Lower lobe of right lung (tissue), 2 donors: ENCODE measurements at regions not wholly inside any gene's neighbourhood (a gene's known extent, or its start where the extent isn't known, plus 50 kb on each side); places are given as distances from the start of the nearest gene placed in this dataset.
"Not testable (repeated sequence)": the region's sequence is repeated elsewhere in the genome, so short reads cannot be mapped to it uniquely, and the experiment has no call there.

Experiments used
- ATAC-seq, 2 donors: fragments of 200-7000 bp; cut with Tn5 transposase; one replicate each; pipeline ENCODE4 v1.9.1; 2020 to 2022; ENCODE audit warnings: mild to moderate bottlenecking in 2 of 2, moderate library complexity in 2 of 2
- DNase-seq: peaks from one replicate; pipeline ENCODE4 v3.0.0-alpha.2; 2020
- H3K27ac ChIP-seq: fragments of 200-600 bp; one replicate; pipeline ENCODE4 v1.8.0; 2022
- H3K27me3 ChIP-seq: fragments of 200-600 bp; one replicate; pipeline ENCODE4 v1.8.0; 2022; ENCODE audit warnings: low read depth
- H3K36me3 ChIP-seq: fragments of 200-600 bp; one replicate; pipeline ENCODE4 v1.8.0; 2022; ENCODE audit warnings: mild to moderate bottlenecking
- H3K4me1 ChIP-seq: fragments of 200-600 bp; one replicate; pipeline ENCODE4 v1.8.0; 2022
- H3K4me3 ChIP-seq: fragments of 200-600 bp; one replicate; pipeline ENCODE4 v1.8.0; 2022; ENCODE audit warnings: mild to moderate bottlenecking
- H3K9me3 ChIP-seq: fragments of 200-600 bp; one replicate; pipeline ENCODE4 v1.8.0; 2022
- CTCF ChIP-seq: fragments of 200-600 bp; IDR thresholded peaks from one replicate; pipeline ENCODE4 v1.8.0; 2022; ENCODE audit warnings: antibody characterized with exemption, mild to moderate bottlenecking
- intact Hi-C: fragments of 100-400 bp; cut with DNase I; formaldehyde crosslinking; loops from one replicate; pipeline ENCODE4 v1.11.0; 2022
- donor health status: DM: no; HTN: yes; CAD: no; lungs with severe emphysema.

DNA sequence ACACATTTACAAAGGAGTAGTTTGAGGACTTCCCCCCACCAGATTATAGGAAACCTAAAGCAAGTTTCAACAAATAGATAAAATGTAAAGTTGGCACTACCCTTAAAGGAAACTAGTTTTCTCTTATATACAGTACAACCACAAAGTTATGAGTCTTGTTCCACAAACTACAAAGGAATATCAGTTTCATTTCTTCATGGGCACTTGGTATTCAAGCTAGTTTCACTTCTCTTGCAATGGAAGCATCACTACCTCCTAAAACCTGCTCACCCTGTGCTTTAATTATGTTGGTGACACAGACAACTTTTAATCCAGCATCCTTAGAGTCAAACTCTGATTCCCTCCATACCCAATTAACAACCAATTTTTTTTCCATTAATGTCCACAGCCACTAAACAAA is 707.0 kb downstream of the ROBO2 start:
- no peaks in the 10 kb centered on the region for H3K27me3 ChIP-seq
- no peaks in the 10 kb centered on the region for H3K9me3 ChIP-seq
- H3K27ac ChIP-seq = no peak overlapping the region
- intact Hi-C loops = no loop called here
- DNase-seq (no peak), ATAC-seq (no peak)
- no peak for TF ChIP-seq CTCF
- no peak overlapping the region for H3K4me3 ChIP-seq
- no peaks in the 10 kb centered on the region for H3K4me1 ChIP-seq
- no peaks in the 10 kb centered on the region for H3K36me3 ChIP-seq

DNA sequence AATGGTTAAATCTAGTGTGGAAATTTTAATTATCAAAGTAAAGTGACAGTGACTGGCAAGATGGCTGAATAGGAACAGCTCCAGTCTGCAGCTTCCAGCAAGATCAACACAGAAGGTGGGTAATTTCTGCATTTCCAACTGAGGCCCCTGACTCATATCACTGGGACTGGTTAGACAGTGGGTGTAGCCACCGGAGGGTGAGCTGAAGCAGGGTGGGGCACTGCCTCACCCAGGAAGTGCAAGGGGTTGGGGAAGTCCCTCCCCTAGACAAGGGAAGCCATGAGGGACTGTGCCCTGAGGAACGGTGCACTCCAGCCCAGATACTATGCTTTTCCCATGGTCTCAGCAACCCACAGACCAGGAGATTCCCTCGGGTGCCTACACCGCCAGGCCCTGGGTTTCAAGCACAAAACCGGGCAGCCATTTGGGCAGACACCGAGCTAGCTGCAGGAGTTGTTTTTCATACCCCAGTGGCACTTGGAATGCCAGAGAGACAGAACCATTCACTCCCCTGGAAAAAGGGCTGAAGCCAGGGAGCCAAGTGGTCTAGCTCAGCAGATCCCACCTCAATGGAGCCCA is 716.6 kb downstream of the ROBO2 start:
- DNase-seq, H3K27me3 ChIP-seq, H3K4me1 ChIP-seq, intact Hi-C loops, H3K27ac ChIP-seq, H3K36me3 ChIP-seq, H3K9me3 ChIP-seq, ATAC-seq, H3K4me3 ChIP-seq: not testable (repeated sequence)

DNA sequence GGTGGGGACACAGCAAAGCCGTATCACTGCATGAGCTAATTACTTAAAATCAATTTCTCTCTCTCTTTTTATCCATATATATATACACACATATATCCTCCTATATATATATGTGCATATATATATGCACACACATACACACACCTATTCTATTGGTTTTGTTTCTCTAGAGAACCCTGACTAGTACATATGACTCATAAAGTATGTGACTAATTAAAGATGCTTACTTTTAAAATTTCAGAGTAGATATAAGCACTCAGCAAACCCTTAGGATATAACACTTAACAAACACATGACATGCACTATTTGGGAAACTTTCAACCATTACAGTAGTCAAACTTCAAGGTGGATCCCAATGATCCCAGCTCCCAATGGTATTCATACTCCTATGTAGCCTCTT is 732.6 kb downstream of the ROBO2 start:
- TF ChIP-seq CTCF = no peak
- DNase-seq = no peak
- H3K4me3 ChIP-seq = no peak overlapping the region
- H3K27me3 ChIP-seq = no peaks in the 10 kb centered on the region
- no peaks in the 10 kb centered on the region for H3K36me3 ChIP-seq
- intact Hi-C loops = no loop called here
- H3K9me3 ChIP-seq = no peaks in the 10 kb centered on the region
- no peak for ATAC-seq
- H3K4me1 ChIP-seq = no peaks in the 10 kb centered on the region
- no peak overlapping the region for H3K27ac ChIP-seq

DNA sequence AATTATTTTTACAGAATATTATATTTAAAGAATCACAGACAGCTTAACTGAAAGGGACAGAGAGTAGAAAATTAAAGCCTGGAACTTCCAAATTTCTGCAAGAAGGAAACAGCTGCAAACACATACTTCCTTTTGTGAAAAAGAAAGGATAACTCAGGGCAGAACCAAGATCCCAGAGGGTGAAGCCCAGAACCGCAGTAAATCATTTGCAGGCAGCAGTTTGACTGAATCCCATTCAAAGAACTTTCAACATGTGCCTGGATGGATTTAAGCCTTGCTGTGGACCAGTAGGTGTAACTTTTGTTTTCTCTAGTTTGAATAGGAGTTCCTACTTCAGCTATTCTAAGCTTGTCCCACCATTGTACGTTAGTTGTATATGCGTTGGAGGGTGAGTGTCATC is 733.2 kb downstream of the ROBO2 start:
- no peaks in the 10 kb centered on the region for H3K36me3 ChIP-seq
- H3K9me3 ChIP-seq = no peaks in the 10 kb centered on the region
- no peak overlapping the region for H3K27ac ChIP-seq
- no peak for DNase-seq
- no peaks in the 10 kb centered on the region for H3K27me3 ChIP-seq
- H3K4me3 ChIP-seq = no peak overlapping the region
- no peak for ATAC-seq
- TF ChIP-seq CTCF = no peak
- no peaks in the 10 kb centered on the region for H3K4me1 ChIP-seq
- intact Hi-C loops = no loop called here

DNA sequence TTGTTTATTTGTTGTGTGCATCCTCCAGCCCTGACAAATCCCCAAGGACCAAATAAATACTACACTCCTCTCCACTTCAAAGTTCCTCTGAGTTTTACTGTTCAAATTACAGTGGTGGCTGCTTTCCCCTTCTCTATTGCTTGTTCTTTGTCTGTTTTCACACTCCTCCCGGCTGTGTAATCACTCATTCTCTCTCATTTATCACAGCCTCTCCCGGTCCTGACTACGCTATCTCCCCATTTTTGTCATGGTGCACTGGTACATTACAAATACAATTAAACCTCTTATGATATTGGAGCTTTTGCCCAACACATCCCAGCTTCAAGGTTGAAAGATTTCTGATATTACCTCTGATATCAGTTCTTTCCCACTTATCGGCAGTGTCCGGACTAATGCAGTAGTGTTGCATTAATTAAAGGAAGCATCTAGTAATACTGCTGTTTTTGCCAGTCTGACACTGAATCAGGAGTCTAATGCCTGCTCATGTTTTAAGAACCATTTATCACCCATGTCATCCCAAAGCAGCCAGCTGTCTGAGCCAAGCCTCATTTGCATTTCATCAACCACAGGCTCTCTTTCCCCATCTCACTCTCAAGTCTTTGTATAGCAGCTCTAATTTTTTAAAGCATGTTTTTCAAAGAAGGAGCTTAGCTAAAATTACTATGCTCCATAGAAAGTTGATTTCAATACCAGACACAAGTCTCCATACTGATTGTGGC is 740.5 kb downstream of the ROBO2 start:
- no peaks in the 10 kb centered on the region for H3K36me3 ChIP-seq
- no peaks in the 10 kb centered on the region for H3K27me3 ChIP-seq
- no peak for DNase-seq
- no peak overlapping the region for H3K4me3 ChIP-seq
- no peak for TF ChIP-seq CTCF
- no peaks in the 10 kb centered on the region for H3K9me3 ChIP-seq
- H3K27ac ChIP-seq = no peak overlapping the region
- no peaks in the 10 kb centered on the region for H3K4me1 ChIP-seq
- no peak for ATAC-seq
- intact Hi-C loops = no loop called here

DNA sequence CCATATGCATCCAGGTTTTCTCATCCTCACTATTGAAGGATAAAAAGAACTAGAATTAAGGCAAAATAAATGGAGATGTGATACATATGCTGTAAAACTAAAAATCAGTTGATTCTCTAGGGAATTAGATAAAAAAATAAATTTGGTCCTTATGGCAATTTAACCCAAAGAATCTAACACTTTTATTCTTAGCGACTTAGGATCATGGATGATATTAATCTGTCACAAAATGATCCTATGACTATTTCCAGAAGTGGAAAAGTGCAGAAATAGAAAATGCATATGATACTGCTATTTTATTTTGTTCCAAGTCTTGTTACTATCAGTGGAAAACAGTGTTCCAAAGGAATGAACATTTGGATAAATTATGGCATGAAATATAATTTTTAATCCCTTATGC is 746.3 kb downstream of the ROBO2 start:
- intact Hi-C loops = no loop called here

More for the DNA sequence above, 746.3 kb downstream of the ROBO2 start:
- Histone ChIP-seq H3K27me3 (no peaks in the 10 kb centered on the region), H3K9me3 (no peaks in the 10 kb centered on the region), H3K27ac (no peak overlapping the region), H3K4me3 (no peak overlapping the region), H3K4me1 (no peaks in the 10 kb centered on the region), H3K36me3 (no peaks in the 10 kb centered on the region)
- ATAC-seq (no peak), DNase-seq (no peak)
- no peak for TF ChIP-seq CTCF
